Thyroid gland (tissue), 4 donors: ENCODE measurements at regions not wholly inside any gene's neighbourhood (a gene's known extent, or its start where the extent isn't known, plus 50 kb on each side); places are given as distances from the start of the nearest gene placed in this dataset.

Source experiments
- DNase-seq, 2 donors: peaks; one replicate each; pipeline ENCODE4 v3.0.0-alpha.2; 2019
- H3K27ac ChIP-seq, 3 donors: fragments of 200-600 bp; sonication (generic); 1 replicate in 2 of 3; 2 replicates in 1 of 3; pipeline ENCODE4 v1.5.1; 2016 to 2019; ENCODE audit warnings: mild to moderate bottlenecking in 1 of 3, moderate library complexity in 1 of 3
- H3K27me3 ChIP-seq: fragments of 200-600 bp; sonication (generic); one replicate; pipeline ENCODE4 v1.5.1; 2019
- H3K36me3 ChIP-seq, 2 donors: fragments of 200-600 bp; sonication (generic); one replicate each; pipeline ENCODE4 v1.5.1; 2016 to 2019
- H3K4me1 ChIP-seq, 2 donors: fragments of 200-600 bp; sonication (generic); one replicate each; pipeline ENCODE4 v1.5.1; 2017 to 2019
- H3K4me3 ChIP-seq, 3 donors: fragments of 200-600 bp; sonication (generic); replicated peaks in 1 of 3; 1 replicate in 2 of 3; 2 replicates in 1 of 3; pipeline ENCODE4 v1.5.1; 2016; ENCODE audit warnings: mild to moderate bottlenecking in 1 of 3
- H3K9me3 ChIP-seq: fragments of 200-600 bp; sonication (generic); one replicate; pipeline ENCODE4 v1.5.1; 2017
- CTCF ChIP-seq, 6 experiments: fragments of 200-600 bp in 3 of 6; fragments of 450-650 bp in 3 of 6; sonication (generic) in 3 of 6; IDR thresholded peaks; one replicate each; pipeline ENCODE4 v1.5.1; 2016 to 2019; ENCODE audit warnings: antibody characterized with exemption in 6 of 6, mild to moderate bottlenecking in 2 of 6, inconsistent platforms in 1 of 6, moderate library complexity in 1 of 6
- POLR2A ChIP-seq, 2 donors: fragments of 450-650 bp; IDR thresholded peaks; one replicate each; pipeline ENCODE4 v1.6.1; 2017; ENCODE audit warnings: antibody characterized with exemption in 2 of 2, mild to moderate bottlenecking in 2 of 2, moderate library complexity in 1 of 2
- WGBS, 2 donors: methylation state at CpG; one replicate each; pipeline ENCODE4 v1.1.5; 2017; 5-methylcytosine and 5-hydroxymethylcytosine counted together
- intact Hi-C: fragments of 100-400 bp; cut with DNase I; formaldehyde crosslinking; loops from one replicate; pipeline ENCODE4 v1.15.1; 2023

GRCh38 chr9:129356871-129357772 lies 179.1 kb upstream of the IER5L start:
- no peak overlapping the region for H3K27ac ChIP-seq
- DNase-seq, result no peak
- 89 to 97% methylated on average over 7 to 16 of the region's 18 CpGs for WGBS, 2 donors

DNA sequence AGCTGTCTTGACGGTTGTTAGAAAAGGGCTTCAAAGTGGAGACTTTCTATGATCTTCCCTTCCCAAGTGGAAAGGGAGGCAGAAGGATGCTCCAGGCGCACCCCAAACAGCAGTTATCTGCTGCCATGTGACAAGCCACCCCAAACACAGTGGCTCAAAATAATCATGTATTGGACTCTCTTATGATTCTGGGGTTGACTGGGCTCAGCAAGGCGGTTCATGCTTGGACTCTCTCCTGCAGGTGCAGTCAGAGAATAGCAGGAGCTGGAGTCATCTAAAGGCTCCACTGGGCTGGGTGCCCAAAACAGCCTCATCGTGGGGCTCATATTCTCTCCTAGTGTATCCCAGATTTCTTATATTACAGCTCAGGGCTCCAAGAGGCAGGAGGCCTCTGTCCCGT lies 177.6 kb upstream of the IER5L start:
- no peak for TF ChIP-seq CTCF (IDR thresholded peaks at IDR 0.05)
- no peak for TF ChIP-seq POLR2A (IDR thresholded peaks at IDR 0.05)
- no peak for DNase-seq
- Histone ChIP-seq H3K36me3 (no peaks in the 10 kb centered on the region), H3K9me3 (no peaks in the 10 kb centered on the region), H3K4me1 (peaks cover 12 to 14% of the 10 kb centered on the region in 2 donors), H3K27me3 (peaks cover 7% of the 10 kb centered on the region), H3K4me3 (no peak overlapping the region), H3K27ac (no peak overlapping the region)
- intact Hi-C loops, result no loop called here
- 90 to 96% methylated on average over 4 to 5 of the region's 5 CpGs for WGBS, 2 donors

More at GRCh38 chr9:129356871-129357772, 179.1 kb upstream of the IER5L start:
- no peaks in the 10 kb centered on the region for H3K9me3 ChIP-seq
- no peak overlapping the region for H3K4me3 ChIP-seq
- peaks cover 4 to 7% of the 10 kb centered on the region in 2 donors for H3K4me1 ChIP-seq
- TF ChIP-seq POLR2A (IDR thresholded peaks at IDR 0.05) (no peak), CTCF (IDR thresholded peaks at IDR 0.05) (no peak)
- H3K36me3 ChIP-seq, result no peaks in the 10 kb centered on the region
- intact Hi-C loops, result no loop called here
- H3K27me3 ChIP-seq, result peaks cover 5% of the 10 kb centered on the region

GRCh38 chr9:129354498-129354897 lies 176.4 kb upstream of the IER5L start:
- H3K4me3 ChIP-seq, result no peak overlapping the region
- TF ChIP-seq CTCF (IDR thresholded peaks at IDR 0.05), result no peak
- TF ChIP-seq POLR2A (IDR thresholded peaks at IDR 0.05), result no peak
- no peaks in the 10 kb centered on the region for H3K36me3 ChIP-seq
- H3K4me1 ChIP-seq, result peaks cover 12 to 14% of the 10 kb centered on the region in 2 donors
- intact Hi-C loops, result no loop called here
- peaks cover 7% of the 10 kb centered on the region for H3K27me3 ChIP-seq
- no peak overlapping the region for H3K27ac ChIP-seq
- 94 to 95% methylated on average over 7 of the region's 7 CpGs for WGBS, 2 donors
- no peak for DNase-seq
- H3K9me3 ChIP-seq, result no peaks in the 10 kb centered on the region

GRCh38 chr9:129353697-129354336 lies 175.8 kb upstream of the IER5L start:
- H3K27me3 ChIP-seq, result peaks cover 7% of the 10 kb centered on the region
- H3K27ac ChIP-seq, result no peak overlapping the region
- intact Hi-C loops, result no loop called here
- H3K36me3 ChIP-seq, result no peaks in the 10 kb centered on the region
- no peak for DNase-seq
- WGBS, 2 donors, result 82 to 88% methylated on average over 11 to 12 of the region's 12 CpGs
- no peaks in the 10 kb centered on the region for H3K9me3 ChIP-seq
- H3K4me1 ChIP-seq, result peaks cover 12 to 19% of the 10 kb centered on the region in 2 donors
- no peak overlapping the region for H3K4me3 ChIP-seq
- no peak for TF ChIP-seq POLR2A (IDR thresholded peaks at IDR 0.05)
- TF ChIP-seq CTCF (IDR thresholded peaks at IDR 0.05), result no peak
